ENCODE measurements at regions not wholly inside any gene's neighbourhood (a gene's known extent, or its start where the extent isn't known, plus 50 kb on each side); places are given as distances from the start of the nearest gene placed in this dataset.

GRCh38 chr3:71961378-71961777 is 176.4 kb upstream of the PROK2 start:
- BruUV-seq (replicated peaks) = no TSS peak
- H3K36me3 ChIP-seq (ENCODE audit: control insufficient read depth in 2 of 2, extremely low read depth in 1 of 2, insufficient read depth in 2 of 2, low read length in 2 of 2) = no peaks in the 10 kb centered on the region
- no peak overlapping the region for H3K4me3 ChIP-seq (replicated peaks in 1 of 3; ENCODE audit: insufficient read depth in 1 of 3, low read depth in 1 of 3, low read length in 3 of 3)
- H3K79me2 ChIP-seq (ENCODE audit: control insufficient read depth, insufficient read depth, low read length) = no peaks in the 10 kb centered on the region
- FAIRE-seq (no peak), DNase-seq (ENCODE audit: low read depth, low spot score) (no peak)
- H3K4me2 ChIP-seq (ENCODE audit: insufficient read depth, low read length) = no peak overlapping the region
- TF ChIP-seq MYC (IDR thresholded peaks at IDR 0.05; ENCODE audit: low read depth, low read length) (no peak), POLR2AphosphoS5 (IDR thresholded peaks at IDR 0.05; ENCODE audit: insufficient read depth, low read depth, low read length) (no peak), GATA2 (IDR thresholded peaks at IDR 0.05; ENCODE audit: insufficient read depth, insufficient read length, low read depth, low read length) (no peak), FOS (IDR thresholded peaks at IDR 0.05; ENCODE audit: borderline replicate concordance, insufficient read depth, low read length) (no peak), MAX (IDR thresholded peaks at IDR 0.05; ENCODE audit: insufficient read depth, insufficient read length) (no peak), EZH2 (IDR thresholded peaks at IDR 0.05; ENCODE audit: borderline replicate concordance, low read depth, low read length, severe bottlenecking) (no peak), JUN (IDR thresholded peaks at IDR 0.05; ENCODE audit: borderline replicate concordance, insufficient read depth, insufficient read length, low read depth) (no peak), POLR2A (IDR thresholded peaks at IDR 0.05; ENCODE audit: low read depth, low read length) (no peak)
- TF ChIP-seq, protein P1, sequence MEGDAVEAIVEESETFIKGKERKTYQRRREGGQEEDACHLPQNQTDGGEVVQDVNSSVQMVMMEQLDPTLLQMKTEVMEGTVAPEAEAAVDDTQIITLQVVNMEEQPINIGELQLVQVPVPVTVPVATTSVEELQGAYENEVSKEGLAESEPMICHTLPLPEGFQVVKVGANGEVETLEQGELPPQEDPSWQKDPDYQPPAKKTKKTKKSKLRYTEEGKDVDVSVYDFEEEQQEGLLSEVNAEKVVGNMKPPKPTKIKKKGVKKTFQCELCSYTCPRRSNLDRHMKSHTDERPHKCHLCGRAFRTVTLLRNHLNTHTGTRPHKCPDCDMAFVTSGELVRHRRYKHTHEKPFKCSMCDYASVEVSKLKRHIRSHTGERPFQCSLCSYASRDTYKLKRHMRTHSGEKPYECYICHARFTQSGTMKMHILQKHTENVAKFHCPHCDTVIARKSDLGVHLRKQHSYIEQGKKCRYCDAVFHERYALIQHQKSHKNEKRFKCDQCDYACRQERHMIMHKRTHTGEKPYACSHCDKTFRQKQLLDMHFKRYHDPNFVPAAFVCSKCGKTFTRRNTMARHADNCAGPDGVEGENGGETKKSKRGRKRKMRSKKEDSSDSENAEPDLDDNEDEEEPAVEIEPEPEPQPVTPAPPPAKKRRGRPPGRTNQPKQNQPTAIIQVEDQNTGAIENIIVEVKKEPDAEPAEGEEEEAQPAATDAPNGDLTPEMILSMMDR (IDR thresholded peaks at IDR 0.05; ENCODE audit: extremely low read depth in 1 of 2, insufficient read depth in 1 of 2, low read depth in 1 of 2, low read length in 2 of 2) = no peak
- H3K9me1 ChIP-seq (replicated peaks; ENCODE audit: control insufficient read depth, extremely low read depth, insufficient read depth, low read length) = no peaks in the 10 kb centered on the region
- intact Hi-C loops (cut with micrococcal nuclease) (no loop called here), dilution Hi-C loops (cut with MboI; ENCODE audit: extremely low pct_ligation_motif_present, low sequenced_read_pairs) (no loop called here)
- H3K9me3 ChIP-seq (replicated peaks; ENCODE audit: control insufficient read depth, insufficient read depth, low read length) = no peaks in the 10 kb centered on the region
- no peak overlapping the region for H3K27ac ChIP-seq (ENCODE audit: insufficient read depth, low read depth, low read length)
- CTCF ChIA-PET = interaction anchor here (12.7 kb wide), 1 partner anchor 861 kb away, joined by 199 read pairs; no protein-coding TSS in a partner anchor
- H2AFZ ChIP-seq (ENCODE audit: low read depth, low read length) = no peak overlapping the region
- POLR2A ChIA-PET = no interaction called here
- no peak overlapping the region for H3K9ac ChIP-seq (replicated peaks; ENCODE audit: extremely low read depth, insufficient read depth, low read length)
- no peaks in the 10 kb centered on the region for H4K20me1 ChIP-seq (replicated peaks; ENCODE audit: control insufficient read depth, extremely low read depth, insufficient read depth, low read length)
- no peaks in the 10 kb centered on the region for H3K4me1 ChIP-seq (ENCODE audit: control insufficient read depth, extremely low read depth, insufficient read depth, low read length)
- H3K27me3 ChIP-seq (ENCODE audit: control insufficient read depth in 2 of 2, insufficient read depth in 2 of 2, low read length in 2 of 2) = peaks cover 0 to 10% of the 10 kb centered on the region in 2 experiments

All from endothelial cell of umbilical vein (primary cell).